HCT116 (cell line): ENCODE measurements at regions not wholly inside any gene's neighbourhood (a gene's known extent, or its start where the extent isn't known, plus 50 kb on each side); places are given as distances from the start of the nearest gene placed in this dataset.

Experiments
- ATAC-seq: fragments of 200-7000 bp; cut with Tn5 transposase; 2 replicates; pipeline ENCODE4 v1.9.1; 2020; ENCODE audit warnings: mild to moderate bottlenecking, moderate library complexity
- BruUV-seq: library from RNA; stranded (reverse); fragments of 400-500 nt; replicated peaks from 2 replicates; lab custom pipeline; 2021; lab: Mats Ljungman, UMichigan
- CTCF ChIA-PET: fragments of 300-600 bp; sonication (Branson Sonifier 250); formaldehyde crosslinking; loops from one replicate; lab custom pipeline; 2021; ENCODE audit warnings: antibody characterized with exemption; lab: Charles Lee
- POLR2A ChIA-PET: fragments of 300-600, 350-600 bp; sonication (Branson Sonifier 250); formaldehyde crosslinking; loops from one replicate; lab custom pipeline; 2021; ENCODE audit warnings: antibody characterized with exemption; lab: Charles Lee
- RAD21 ChIA-PET, 2 experiments: fragments of 300-600 bp; sonication (Branson Sonifier 250); formaldehyde crosslinking; loops; one replicate each; lab custom pipeline; 2023; ENCODE audit warnings: low total read pairs in 2 of 2; ENCODE audit not compliant: uncharacterized antibody in 2 of 2, unreplicated experiment in 2 of 2, low non-redundant PET in 1 of 2; lab: Charles Lee
- DNase-seq: peaks from one replicate; pipeline ENCODE4 v3.0.0-alpha.2; 2010; ENCODE audit warnings: low read depth, low spot score
- H2AFZ ChIP-seq: fragments of 200-600 bp; shearing (Covaris generic), sonication (generic); 2 replicates; pipeline ENCODE4 v1.6.1; 2017; ENCODE audit warnings: low read depth, mixed run types, mixed read lengths, antibody characterized with exemption, low read length; ENCODE audit not compliant: poor library complexity, severe bottlenecking
- H3K27ac ChIP-seq: 2 replicates; pipeline ENCODE4 v1.5.1; 2012; ENCODE audit warnings: low read depth, low read length
- H3K27me3 ChIP-seq: fragments of 200-600 bp; sonication (generic); 2 replicates; pipeline ENCODE4 v1.6.1; 2016; ENCODE audit warnings: mixed run types, low read length, mixed read lengths; ENCODE audit not compliant: insufficient read depth
- H3K36me3 ChIP-seq, 2 experiments: fragments of 200-500 bp in 1 of 2; fragments of 200-600 bp in 1 of 2; sonication (Bioruptor generic) in 1 of 2; sonication (generic) in 1 of 2; 2 replicates each; pipeline versions ENCODE4 v1.5.1 to v1.6.1; 2014 to 2016; ENCODE audit warnings: low read length in 2 of 2, inconsistent platforms in 1 of 2, mixed read lengths in 1 of 2, mixed run types in 1 of 2; ENCODE audit not compliant: insufficient read depth in 2 of 2, control insufficient read depth in 1 of 2
- H3K4me1 ChIP-seq, 2 experiments: fragments of 200-600 bp in 1 of 2; sonication (generic) in 1 of 2; 2 replicates each; pipeline versions ENCODE4 v1.5.1 to v1.6.1; 2012 to 2017; ENCODE audit warnings: low read length in 2 of 2, inconsistent platforms in 1 of 2, mild to moderate bottlenecking in 1 of 2, mixed read lengths in 1 of 2, mixed run types in 1 of 2, moderate library complexity in 1 of 2; ENCODE audit not compliant: insufficient read depth in 2 of 2, control insufficient read depth in 1 of 2
- H3K4me2 ChIP-seq: fragments of 200-600 bp; sonication (generic); 2 replicates; pipeline ENCODE4 v1.6.1; 2017; ENCODE audit warnings: mixed run types, low read length, mixed read lengths
- H3K4me3 ChIP-seq, 2 experiments: fragments of 200-600 bp in 1 of 2; sonication (generic) in 1 of 2; replicated peaks in 1 of 2; 2 replicates each; pipeline ENCODE4 v1.5.1; 2011 to 2016; ENCODE audit warnings: low read length in 2 of 2, control low read depth in 1 of 2, low read depth in 1 of 2, mild to moderate bottlenecking in 1 of 2, mixed read lengths in 1 of 2, mixed run types in 1 of 2
- H3K79me2 ChIP-seq: fragments of 200-600 bp; sonication (generic); 2 replicates; pipeline ENCODE4 v1.6.1; 2017; ENCODE audit warnings: mild to moderate bottlenecking, mixed run types, low read length, moderate library complexity, mixed read lengths; ENCODE audit not compliant: insufficient read depth
- H3K9ac ChIP-seq: fragments of 200-600 bp; sonication (generic); 2 replicates; pipeline ENCODE4 v1.6.1; 2016; ENCODE audit warnings: low read length, mixed read lengths
- H3K9me2 ChIP-seq: fragments of 200-600 bp; sonication (generic), shearing (Covaris generic); 2 replicates; pipeline ENCODE4 v1.6.1; 2017; ENCODE audit warnings: mixed run types, mild to moderate bottlenecking, moderate library complexity; ENCODE audit not compliant: insufficient read depth
- H3K9me3 ChIP-seq, 2 experiments: fragments of 200-500 bp in 1 of 2; fragments of 200-600 bp in 1 of 2; sonication (Bioruptor generic) in 1 of 2; sonication (generic) in 1 of 2; 2 replicates each; pipeline ENCODE4 v1.6.1; 2014 to 2017; ENCODE audit warnings: low read length in 2 of 2, mixed read lengths in 2 of 2, inconsistent platforms in 1 of 2, low read depth in 1 of 2, mild to moderate bottlenecking in 1 of 2, mixed run types in 1 of 2, moderate library complexity in 1 of 2; ENCODE audit not compliant: control insufficient read depth in 1 of 2, insufficient read depth in 1 of 2
- H4K20me1 ChIP-seq: fragments of 200-600 bp; sonication (generic), shearing (Covaris generic); 2 replicates; pipeline ENCODE4 v1.6.1; 2017; ENCODE audit warnings: mixed run types, mild to moderate bottlenecking, moderate library complexity; ENCODE audit not compliant: insufficient read depth
- ATF3 ChIP-seq: IDR thresholded peaks from 2 replicates; pipeline ENCODE4 v1.6.1; 2012
- CBX3 ChIP-seq: IDR thresholded peaks from 2 replicates; pipeline ENCODE4 v1.6.1; 2012; ENCODE audit warnings: low read depth
- EGR1 ChIP-seq: IDR thresholded peaks from 2 replicates; pipeline ENCODE4 v1.6.1; 2012; ENCODE audit warnings: low read depth
- ELF1 ChIP-seq: IDR thresholded peaks from 2 replicates; pipeline ENCODE4 v1.6.1; 2012; ENCODE audit warnings: low read depth, borderline replicate concordance
- EZH2 ChIP-seq: fragments of 200-600 bp; sonication (generic); IDR thresholded peaks from 2 replicates; pipeline ENCODE4 v1.6.1; 2017; ENCODE audit warnings: antibody characterized with exemption, mixed run types
- MAX ChIP-seq: IDR thresholded peaks from 2 replicates; pipeline ENCODE4 v1.6.1; 2012
- POLR2A ChIP-seq: IDR thresholded peaks from 2 replicates; pipeline ENCODE4 v1.7.0; 2011; ENCODE audit warnings: borderline replicate concordance; ENCODE audit not compliant: insufficient read depth, insufficient read length; ENCODE audit errors: extremely low read depth
- POLR2AphosphoS5 ChIP-seq: IDR thresholded peaks from 2 replicates; pipeline ENCODE4 v1.6.1; 2011; ENCODE audit warnings: mild to moderate bottlenecking, low read depth, low read length, moderate library complexity
- SRF ChIP-seq: IDR thresholded peaks from 2 replicates; pipeline ENCODE4 v1.6.1; 2012; ENCODE audit warnings: low read depth
- ZBTB33 ChIP-seq: IDR thresholded peaks from 2 replicates; pipeline ENCODE4 v1.6.1; 2011; ENCODE audit warnings: mild to moderate bottlenecking, low read length, moderate library complexity; ENCODE audit not compliant: insufficient replicate concordance; ENCODE audit errors: extremely low read depth
- intact Hi-C: fragments of 100-400 bp; cut with micrococcal nuclease; formaldehyde crosslinking; loops from 2 replicates; pipeline ENCODE4 v1.10.0; 2022

- intact Hi-C loops: no loop called here
- H3K27me3 ChIP-seq: no peaks in the 10 kb centered on the region
- no peak overlapping the region for H3K9ac ChIP-seq
- no peak overlapping the region for H2AFZ ChIP-seq
- H3K79me2 ChIP-seq: no peaks in the 10 kb centered on the region
- H3K36me3 ChIP-seq: no peaks in the 10 kb centered on the region
- no TSS peak for BruUV-seq
- no peaks in the 10 kb centered on the region for H3K9me2 ChIP-seq
- ChIA-PET RAD21 (no interaction called here), POLR2A (no interaction called here), CTCF (no interaction called here)
- H3K27ac ChIP-seq: no peak overlapping the region
- H3K4me1 ChIP-seq: no peaks in the 10 kb centered on the region
- H3K9me3 ChIP-seq: no peaks in the 10 kb centered on the region
- ATAC-seq (peak; percentile 55; the same call in 1 of the 2 replicates), DNase-seq (no peak)
- H3K4me2 ChIP-seq: no peak overlapping the region
- H3K4me3 ChIP-seq: no peak overlapping the region
- H4K20me1 ChIP-seq: no peaks in the 10 kb centered on the region
- TF ChIP-seq ZBTB33 (no peak), ELF1 (no peak)
- TF ChIP-seq, all 23 proteins: peak for 0
These were observed 208.6 kb downstream of the PSAT1 start for GRCh38 chr9:78505546-78505945.

DNA sequence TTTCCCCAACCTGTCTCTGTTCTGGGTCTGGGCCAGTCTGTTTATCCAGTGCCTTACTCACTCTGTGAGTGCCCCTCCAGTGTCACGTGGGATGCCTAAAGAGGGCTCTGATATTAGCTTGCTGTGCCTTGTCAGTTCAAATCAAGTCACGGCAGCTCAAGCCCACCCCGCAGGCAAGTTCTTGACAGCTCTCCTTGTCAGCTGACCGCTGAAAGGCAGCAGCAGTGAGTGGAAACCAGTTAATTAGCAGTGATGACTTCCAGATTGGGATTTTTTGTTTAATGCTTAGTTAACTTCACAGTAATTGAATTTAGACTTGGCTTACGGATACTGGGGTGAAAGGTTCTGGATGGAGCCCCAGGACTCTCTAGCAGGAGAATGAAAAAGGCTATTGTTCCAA, 210.1 kb downstream of the PSAT1 start:
- ChIA-PET CTCF (no interaction called here), RAD21 (no interaction called here), POLR2A (no interaction called here)
- Histone ChIP-seq H3K27me3 (no peaks in the 10 kb centered on the region), H3K4me2 (no peak overlapping the region), H3K79me2 (no peaks in the 10 kb centered on the region), H3K4me1 (no peaks in the 10 kb centered on the region), H3K4me3 (no peak overlapping the region), H4K20me1 (no peaks in the 10 kb centered on the region), H3K9ac (no peak overlapping the region), H3K27ac (no peak overlapping the region), H2AFZ (no peak overlapping the region), H3K36me3 (no peaks in the 10 kb centered on the region), H3K9me3 (no peaks in the 10 kb centered on the region), H3K9me2 (no peaks in the 10 kb centered on the region)
- no peak for DNase-seq
- BruUV-seq: no TSS peak
- no peak for ATAC-seq
- TF ChIP-seq EGR1 (no peak), MAX (no peak), EZH2 (no peak), SRF (no peak), ATF3 (no peak), ELF1 (no peak), CBX3 (no peak), POLR2AphosphoS5 (no peak), POLR2A (no peak)
- intact Hi-C loops: no loop called here
